Hematopoietic multipotent progenitor cell treated with erythropoietin and hydrocortisone succinate and interleukin-3 and kit ligand, for 15 days (in vitro differentiated cells): ENCODE measurements at regions not wholly inside any gene's neighbourhood (a gene's known extent, or its start where the extent isn't known, plus 50 kb on each side); places are given as distances from the start of the nearest gene placed in this dataset.
A peak's percentile ranks its signal among the peaks of the same experiment; 100 is the strongest.
"Not testable (repeated sequence)": the region's sequence is repeated elsewhere in the genome, so short reads cannot be mapped to it uniquely, and the experiment has no call there.

Source experiments
- DNase-seq: peaks from one replicate; pipeline ENCODE4 v3.0.0-alpha.2; 2015; ENCODE audit warnings: low spot score

DNA sequence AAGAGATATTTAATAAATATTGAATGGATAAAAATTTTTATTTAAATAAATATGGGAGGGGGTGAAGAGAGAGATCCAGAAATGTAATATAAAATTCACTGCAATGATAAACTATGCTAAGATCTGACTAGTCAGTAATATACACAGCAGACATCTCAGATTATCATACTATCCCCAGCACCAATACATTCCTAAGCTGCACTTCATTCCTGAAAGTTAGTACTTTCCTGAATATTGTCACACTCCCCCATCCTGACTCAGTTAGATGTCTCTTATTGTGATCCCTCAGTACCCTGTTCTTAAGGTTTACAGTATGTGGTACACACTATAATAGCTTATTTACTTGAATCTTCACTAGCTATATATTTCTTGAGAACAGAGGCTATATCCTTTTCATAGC, 88.3 kb upstream of the KCNQ5 start:
- DNase-seq: no peak

DNA sequence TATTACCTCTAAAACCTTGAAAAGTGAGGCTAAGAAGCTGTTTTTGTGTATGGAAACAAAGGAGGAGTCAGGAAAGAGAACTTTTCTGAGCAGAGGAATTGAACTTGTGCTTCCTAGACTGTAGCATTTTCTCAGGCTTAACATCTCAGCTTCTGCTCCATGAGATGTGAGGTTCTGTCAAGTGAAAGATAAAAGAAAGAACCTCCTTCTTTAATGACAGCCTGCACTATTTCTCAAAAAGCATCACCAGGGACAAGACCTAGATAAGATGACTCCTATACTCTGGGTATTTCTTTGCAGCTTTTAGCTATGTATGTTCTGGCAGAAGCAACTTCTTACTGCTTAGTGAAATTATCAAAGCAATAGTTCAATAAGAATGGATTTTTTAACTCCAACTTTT, 87.6 kb upstream of the KCNQ5 start:
- no peak for DNase-seq

GRCh38 chr6:72535124-72535523, 86.7 kb upstream of the KCNQ5 start:
- no peak for DNase-seq

DNA sequence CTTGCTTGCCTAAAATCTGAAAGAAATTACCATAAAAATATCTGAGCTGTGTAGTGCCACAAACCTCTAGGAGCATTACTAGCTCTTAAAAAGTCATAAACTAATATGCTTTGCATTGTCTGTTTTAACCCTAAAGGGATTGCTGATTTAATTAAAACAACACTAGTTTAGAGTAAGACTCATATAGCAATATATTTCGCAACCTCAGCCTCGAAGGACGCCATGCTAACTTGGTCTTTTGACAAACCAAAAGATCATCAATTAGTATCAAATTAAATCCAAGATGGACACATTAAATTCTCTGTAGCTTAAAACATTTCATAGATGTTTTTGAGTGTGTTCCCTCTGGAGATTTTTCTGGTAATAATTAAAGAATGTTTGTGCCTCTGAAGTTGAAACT, 74.8 kb upstream of the KCNQ5 start:
- DNase-seq: no peak

DNA sequence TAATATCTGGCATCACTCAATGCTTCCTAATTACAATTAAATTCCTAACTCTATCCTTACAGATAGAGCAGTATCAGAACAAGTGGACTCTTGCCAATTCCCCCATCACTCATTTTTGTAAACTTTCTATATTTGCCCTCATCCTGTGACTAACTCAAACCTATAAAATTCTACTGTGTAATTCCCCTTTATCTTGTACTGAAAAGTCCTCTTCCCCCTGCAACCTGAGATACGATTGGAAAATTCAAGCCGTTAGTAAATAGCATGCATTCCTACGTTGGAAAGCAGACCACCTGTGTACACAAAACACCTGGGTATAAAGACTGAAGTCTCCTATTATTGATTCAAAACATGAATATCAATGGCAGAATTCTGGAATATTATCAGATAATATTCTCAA, 70.4 kb upstream of the KCNQ5 start:
- no peak for DNase-seq

DNA sequence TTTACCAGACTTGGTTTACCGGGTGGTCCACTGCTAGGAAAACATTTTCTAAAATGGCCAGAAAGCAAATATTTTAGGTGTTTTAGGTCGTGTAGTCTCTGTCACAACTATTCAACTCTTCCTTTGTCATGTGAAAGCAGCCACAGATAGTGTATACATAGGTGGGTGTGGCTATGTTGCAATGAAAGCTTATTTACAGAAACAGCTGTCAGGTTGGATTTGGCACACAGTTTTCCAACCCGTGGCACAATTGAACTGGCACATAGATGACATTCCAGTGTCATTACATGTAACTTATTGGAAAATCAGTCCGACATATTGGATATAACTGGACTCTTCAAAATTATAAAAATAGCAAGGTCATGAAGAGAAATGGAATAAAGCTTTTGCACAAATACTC, 68.9 kb upstream of the KCNQ5 start:
- no peak for DNase-seq

DNA sequence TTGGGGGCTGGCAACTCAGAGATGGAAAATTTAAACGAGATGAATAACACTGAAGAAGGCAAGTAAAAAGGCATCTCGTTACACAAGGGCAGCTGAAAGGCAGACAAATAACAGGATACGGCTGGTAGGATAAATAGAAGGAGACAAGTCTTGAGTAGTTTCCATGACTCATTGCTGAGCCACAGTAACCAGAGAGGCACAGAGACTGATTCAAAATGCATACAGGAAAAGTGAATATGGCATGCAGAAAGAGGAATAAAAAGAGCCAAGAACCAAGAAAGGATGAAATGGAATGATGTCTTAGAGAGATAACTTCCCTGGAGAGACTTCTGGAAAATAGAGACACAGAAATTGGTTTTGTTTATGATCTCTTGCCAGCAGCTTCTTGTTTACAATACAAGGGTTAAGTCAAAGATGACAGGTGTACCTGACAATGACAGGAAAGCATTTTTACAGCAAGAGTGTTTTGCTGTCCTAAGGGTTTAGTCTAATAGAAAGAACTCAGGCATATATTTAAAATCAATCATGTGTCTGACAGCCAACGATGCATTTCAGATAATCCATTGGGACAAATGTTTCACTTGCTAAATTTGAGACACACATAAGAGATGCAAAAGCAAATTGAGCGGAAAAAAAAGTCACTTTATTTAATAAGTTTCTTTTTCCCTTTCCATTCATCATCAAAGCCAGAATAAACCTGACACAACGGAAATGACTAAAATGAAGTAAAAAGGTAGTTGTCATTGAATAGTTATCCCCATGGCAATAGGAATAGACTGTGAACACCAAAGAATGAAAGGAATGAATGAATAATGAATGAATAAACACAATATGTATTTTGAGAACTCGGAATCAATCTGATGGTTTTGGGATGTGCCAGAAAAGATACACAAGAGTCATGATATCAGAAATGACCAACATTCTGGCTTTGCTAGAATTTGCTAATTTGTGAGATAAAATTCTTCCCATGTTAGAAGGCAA, 68.0 kb upstream of the KCNQ5 start:
- no peak for DNase-seq

DNA sequence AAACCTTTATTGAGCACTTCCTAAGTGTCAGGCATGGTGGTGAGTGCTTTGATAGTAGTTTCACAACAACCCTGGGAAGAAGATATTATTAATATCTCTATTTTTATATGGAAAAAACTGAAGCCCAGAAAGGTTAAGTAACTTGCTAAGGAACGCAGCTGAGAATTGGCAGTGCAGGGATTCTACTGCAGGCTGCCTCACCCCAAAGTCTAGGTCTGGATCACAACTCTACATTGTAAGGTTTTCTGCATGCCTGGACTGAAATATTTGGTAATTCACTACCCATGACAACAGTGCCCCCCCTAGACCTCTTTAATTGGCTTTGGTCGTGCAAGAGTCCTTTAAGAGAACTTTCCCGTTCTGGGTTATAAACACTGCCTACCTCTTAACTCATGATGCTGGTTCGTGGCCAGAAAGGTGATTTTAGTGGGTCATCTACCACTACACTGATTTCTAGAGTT, 67.1 kb upstream of the KCNQ5 start:
- DNase-seq: no peak

GRCh38 chr6:72559067-72559466, 62.8 kb upstream of the KCNQ5 start:
- no peak for DNase-seq

GRCh38 chr6:72559555-72559954, 62.3 kb upstream of the KCNQ5 start:
- no peak for DNase-seq

DNA sequence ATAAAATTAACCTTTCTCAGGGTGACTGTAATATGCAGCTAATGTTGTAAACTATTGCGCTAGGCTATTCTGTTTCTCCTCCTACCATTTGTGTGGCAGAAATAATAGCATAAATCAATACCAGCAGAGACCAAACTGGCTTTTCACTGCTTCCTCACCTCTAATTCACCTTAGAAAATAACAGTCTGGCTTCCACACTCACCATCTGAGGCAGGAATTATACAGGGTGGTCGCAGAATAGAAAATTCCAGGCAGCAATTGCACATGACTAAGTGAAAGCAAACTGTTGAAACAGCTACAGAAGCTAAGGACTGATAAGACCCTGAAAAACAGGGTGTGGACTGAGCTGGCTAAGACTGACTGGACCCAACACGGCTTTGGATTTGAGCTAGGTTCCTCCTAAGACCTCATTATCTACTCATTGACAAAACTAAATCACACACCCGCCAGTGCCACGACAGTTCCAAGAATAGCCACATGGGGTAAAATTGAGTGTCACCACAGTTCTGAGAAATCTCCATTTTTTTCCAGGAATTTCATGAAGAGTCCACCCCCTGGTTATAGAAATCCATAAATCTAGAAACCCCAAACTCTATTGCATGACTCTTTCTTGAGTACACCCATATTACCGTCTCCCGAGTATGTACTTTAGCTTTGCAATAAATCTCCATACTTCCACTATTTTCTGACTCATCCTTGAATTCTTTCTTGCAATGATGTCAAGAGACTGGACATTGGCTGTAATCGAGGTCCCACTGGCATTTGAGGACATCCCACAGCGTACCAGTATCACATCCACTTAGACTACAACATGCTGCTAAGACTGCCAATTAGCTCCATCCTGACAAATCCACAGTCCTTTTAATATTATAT, 60.9 kb upstream of the KCNQ5 start:
- DNase-seq: peak; percentile 49

GRCh38 chr6:72561629-72562028, 60.2 kb upstream of the KCNQ5 start:
- DNase-seq: no peak

DNA sequence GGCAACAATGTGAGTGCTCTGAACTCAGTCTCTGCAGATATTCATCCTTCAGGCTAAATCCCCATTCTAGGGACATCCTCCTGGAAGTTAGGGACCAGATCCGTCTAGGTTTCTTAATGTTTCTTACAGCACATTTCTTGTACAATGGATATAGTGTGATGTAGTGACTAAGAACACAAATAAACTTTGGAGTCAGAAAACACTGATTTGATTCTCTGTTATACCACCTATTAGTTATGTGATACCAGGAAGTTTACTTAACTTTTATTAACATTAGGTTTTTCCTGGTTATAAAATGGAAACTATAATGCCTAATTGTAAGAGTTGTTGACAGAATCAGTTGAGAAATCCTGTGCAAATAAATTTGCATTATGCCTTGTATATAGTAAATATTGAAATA, 57.6 kb upstream of the KCNQ5 start:
- no peak for DNase-seq

GRCh38 chr6:72571993-72572392, 49.9 kb upstream of the KCNQ5 start:
- not testable (repeated sequence) for DNase-seq
